GM12874 (cell line): ENCODE measurements at regions not wholly inside any gene's neighbourhood (a gene's known extent, or its start where the extent isn't known, plus 50 kb on each side); places are given as distances from the start of the nearest gene placed in this dataset.

Experiments used
- TF ChIP-seq, protein P1 (sequence below): IDR thresholded peaks from 2 replicates; pipeline ENCODE4 v1.5.1; 2011; ENCODE audit warnings: low read depth, mild to moderate bottlenecking, control low read depth, low read length, moderate library complexity; ENCODE audit not compliant: insufficient read depth

- TF ChIP-seq, protein P1, sequence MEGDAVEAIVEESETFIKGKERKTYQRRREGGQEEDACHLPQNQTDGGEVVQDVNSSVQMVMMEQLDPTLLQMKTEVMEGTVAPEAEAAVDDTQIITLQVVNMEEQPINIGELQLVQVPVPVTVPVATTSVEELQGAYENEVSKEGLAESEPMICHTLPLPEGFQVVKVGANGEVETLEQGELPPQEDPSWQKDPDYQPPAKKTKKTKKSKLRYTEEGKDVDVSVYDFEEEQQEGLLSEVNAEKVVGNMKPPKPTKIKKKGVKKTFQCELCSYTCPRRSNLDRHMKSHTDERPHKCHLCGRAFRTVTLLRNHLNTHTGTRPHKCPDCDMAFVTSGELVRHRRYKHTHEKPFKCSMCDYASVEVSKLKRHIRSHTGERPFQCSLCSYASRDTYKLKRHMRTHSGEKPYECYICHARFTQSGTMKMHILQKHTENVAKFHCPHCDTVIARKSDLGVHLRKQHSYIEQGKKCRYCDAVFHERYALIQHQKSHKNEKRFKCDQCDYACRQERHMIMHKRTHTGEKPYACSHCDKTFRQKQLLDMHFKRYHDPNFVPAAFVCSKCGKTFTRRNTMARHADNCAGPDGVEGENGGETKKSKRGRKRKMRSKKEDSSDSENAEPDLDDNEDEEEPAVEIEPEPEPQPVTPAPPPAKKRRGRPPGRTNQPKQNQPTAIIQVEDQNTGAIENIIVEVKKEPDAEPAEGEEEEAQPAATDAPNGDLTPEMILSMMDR: no peak
These were observed 358.8 kb downstream of the PREX1 start for GRCh38 chr20:48469026-48469425.

- TF ChIP-seq, protein P1: no peak
These were observed 359.2 kb downstream of the PREX1 start for GRCh38 chr20:48468571-48468970.

GRCh38 chr20:48467622-48468021, 360.2 kb downstream of the PREX1 start:
- TF ChIP-seq, protein P1: no peak

GRCh38 chr20:48465271-48465670, 362.5 kb downstream of the PREX1 start:
- TF ChIP-seq, protein P1: no peak

DNA sequence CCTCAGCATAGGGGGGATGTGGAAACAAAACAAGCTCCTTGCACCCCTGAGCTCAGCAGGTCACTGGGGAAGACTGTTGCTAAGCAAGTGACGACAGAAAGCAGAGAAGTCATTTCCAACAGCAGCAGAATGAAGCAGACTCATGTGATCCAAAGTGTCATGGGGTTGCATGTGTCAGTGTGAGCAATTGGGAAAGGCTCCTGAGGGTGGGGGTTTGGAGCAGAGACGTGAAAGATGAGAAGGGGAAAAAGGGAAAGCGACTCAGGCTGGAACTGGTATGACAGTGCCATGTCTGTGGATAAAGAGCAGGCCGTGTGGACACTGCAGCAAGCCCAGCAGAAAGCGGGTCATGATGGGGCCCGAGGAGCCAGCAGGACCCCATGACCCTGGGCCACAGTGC, 363.9 kb downstream of the PREX1 start:
- TF ChIP-seq, protein P1: no peak

DNA sequence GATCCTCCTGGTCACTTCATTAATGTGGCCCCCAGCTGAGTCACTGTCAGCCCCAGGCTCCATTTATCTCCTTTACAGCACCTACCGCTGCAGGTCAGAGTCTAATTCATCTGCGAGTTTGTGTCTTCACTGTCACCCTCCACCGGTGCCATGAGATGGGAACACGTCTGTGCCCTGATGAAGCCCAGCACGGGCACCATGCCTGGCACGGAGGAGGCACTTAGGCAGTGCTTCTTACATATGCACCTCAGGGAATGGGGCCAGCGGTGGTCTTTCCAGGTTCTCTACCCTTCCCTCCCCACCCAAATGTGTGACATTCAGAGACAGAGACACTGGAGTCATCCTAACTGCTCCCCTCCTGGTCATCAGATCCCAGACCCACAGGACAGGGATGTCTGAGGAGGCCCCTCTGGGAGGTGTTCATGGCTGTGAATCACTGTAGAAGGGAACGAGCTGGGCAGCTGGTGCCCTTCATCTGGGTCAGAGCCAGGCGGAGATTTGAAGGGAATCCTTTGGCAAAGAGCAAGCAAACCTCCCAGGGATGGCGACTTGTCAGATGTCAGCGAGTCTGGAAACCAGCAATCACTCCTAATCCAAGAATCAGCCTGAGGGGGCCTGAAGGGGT, 364.6 kb downstream of the PREX1 start:
- TF ChIP-seq, protein P1: no peak

GRCh38 chr20:48461735-48462119, 366.1 kb downstream of the PREX1 start:
- TF ChIP-seq, protein P1: no peak
